GM18868 (cell line): ENCODE measurements at regions not wholly inside any gene's neighbourhood (a gene's known extent, or its start where the extent isn't known, plus 50 kb on each side); places are given as distances from the start of the nearest gene placed in this dataset.

Experiments
- ATAC-seq: cut with Tn5 transposase; IDR thresholded peaks from one replicate; pipeline ENCODE4 v1.9.1; 2021; ENCODE audit warnings: mild to moderate bottlenecking, moderate library complexity; ENCODE audit not compliant: unreplicated experiment

GRCh38 chr4:30924495-30924894, 204.3 kb downstream of the PCDH7 start:
- ATAC-seq: no peak

GRCh38 chr4:30929649-30930048, 209.5 kb downstream of the PCDH7 start:
- no peak for ATAC-seq

GRCh38 chr4:30930276-30930675, 210.1 kb downstream of the PCDH7 start:
- ATAC-seq: no peak

- no peak for ATAC-seq
These were observed 212.4 kb downstream of the PCDH7 start for GRCh38 chr4:30932581-30932980.

- no peak for ATAC-seq
These were observed 218.9 kb downstream of the PCDH7 start for GRCh38 chr4:30939069-30939468.

GRCh38 chr4:30939684-30940083, 219.5 kb downstream of the PCDH7 start:
- ATAC-seq: no peak

DNA sequence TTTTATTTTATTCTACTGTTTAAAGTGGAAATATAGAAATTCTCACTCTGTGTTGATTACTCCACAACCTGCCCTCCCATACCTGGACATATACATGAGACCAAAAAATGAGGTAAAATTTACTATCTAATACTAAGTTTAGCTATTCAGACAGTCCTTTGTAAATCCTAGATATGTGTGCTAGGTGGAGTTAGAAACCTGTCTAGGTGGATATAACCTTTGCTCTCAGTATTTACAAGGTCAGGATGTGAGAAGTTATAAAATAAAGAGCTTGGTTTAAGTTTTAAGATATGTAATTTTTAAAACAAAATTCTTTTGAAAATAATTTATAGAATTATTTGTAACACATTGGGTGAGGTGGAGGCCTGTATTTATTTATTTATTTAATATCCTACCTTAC, 221.5 kb downstream of the PCDH7 start:
- no peak for ATAC-seq

DNA sequence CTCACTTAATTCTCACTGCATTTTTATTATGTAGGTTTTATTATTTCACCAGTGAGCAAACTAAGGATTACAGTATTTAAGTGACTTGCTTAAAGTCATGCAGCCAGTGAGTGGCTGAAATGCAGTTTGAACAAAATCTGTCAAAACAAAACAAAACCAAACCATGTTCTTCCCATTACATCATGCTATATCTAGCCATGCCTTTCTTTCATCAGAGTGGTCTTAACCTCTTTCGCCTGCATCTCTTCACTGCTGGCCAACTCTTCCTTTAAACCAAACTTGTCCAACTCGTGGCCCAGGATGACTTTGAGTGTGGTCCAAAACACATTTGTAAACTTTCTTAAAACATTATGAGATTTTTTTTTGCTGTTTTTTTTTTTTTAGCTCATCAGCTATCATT, 223.2 kb downstream of the PCDH7 start:
- no peak for ATAC-seq

DNA sequence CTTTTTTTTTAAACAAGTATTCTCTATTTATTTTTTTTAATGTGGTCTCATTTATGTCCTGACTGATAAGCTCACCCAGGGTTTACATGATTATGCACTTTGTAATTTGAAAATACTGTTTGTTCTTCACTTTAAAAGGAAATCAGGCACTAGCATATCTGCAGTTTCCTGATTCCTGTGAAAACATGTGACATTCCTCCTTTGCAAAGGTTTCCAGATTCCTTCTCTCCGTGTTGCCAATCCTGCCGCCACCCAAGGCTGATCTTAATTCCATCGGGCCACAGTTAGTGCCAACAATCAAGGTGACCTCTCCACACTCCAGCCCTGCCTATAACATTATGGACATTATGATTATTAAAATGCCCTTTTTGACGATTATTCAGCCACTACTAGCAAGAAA, 225.4 kb downstream of the PCDH7 start:
- ATAC-seq: no peak

GRCh38 chr4:30946288-30946687, 226.1 kb downstream of the PCDH7 start:
- ATAC-seq: no peak

- no peak for ATAC-seq
These were observed 228.5 kb downstream of the PCDH7 start for GRCh38 chr4:30948653-30949052.

- ATAC-seq: no peak
These were observed 230.6 kb downstream of the PCDH7 start for GRCh38 chr4:30950737-30951136.

GRCh38 chr4:30952526-30953219, 232.5 kb downstream of the PCDH7 start:
- no peak for ATAC-seq

GRCh38 chr4:30953799-30954198, 233.6 kb downstream of the PCDH7 start:
- no peak for ATAC-seq

DNA sequence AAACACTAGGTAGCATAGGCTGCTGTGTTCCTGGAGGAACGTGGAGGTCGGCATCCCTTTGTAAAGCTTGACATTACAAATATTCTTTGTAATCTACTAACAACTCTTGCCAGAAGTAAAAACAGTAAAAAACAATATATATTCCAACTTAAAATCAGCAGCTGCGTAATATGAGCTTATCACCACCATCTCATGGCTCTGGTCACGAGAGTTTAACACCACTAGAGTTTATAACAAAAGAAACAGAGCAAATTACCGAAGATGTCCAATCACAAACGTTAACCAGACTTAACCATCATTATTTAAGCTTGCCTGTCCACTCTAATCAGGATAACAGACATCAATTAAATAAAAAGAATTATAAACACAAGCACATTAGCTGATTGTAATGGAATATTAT, 236.7 kb downstream of the PCDH7 start:
- no peak for ATAC-seq

- no peak for ATAC-seq
These were observed 237.5 kb downstream of the PCDH7 start for GRCh38 chr4:30957706-30958105.

DNA sequence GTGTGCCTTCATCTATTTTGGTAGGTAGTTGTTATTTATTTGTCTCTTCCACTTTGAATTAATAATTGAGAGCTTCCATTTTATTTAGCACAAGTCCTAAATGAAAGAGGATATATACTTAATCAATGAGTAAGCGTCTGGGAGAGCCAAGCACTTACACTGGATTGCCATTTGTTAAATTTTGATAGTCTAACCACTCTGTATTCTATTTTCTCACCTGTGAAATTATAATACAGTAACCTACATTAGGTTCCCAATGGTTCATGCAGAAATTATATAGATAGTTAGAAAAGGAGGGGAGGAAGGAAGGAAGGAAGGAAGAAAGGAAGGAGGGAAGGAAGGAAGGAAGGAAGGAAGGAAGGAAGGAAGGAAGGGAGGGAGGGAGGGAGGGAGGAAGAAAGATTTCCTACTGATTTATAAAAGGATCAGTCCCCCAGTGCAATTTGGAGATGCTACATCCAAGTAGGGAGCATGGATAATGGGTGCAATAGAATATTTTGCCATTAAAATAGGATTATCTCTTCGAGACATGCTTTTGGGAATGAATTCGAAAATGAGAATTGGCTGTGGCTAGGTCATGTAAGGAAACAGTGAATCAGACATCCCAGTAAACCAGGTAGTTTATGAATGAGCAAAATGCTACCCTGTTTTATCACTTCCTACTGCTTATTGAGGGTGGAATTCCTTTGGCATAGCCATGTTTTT, 239.8 kb downstream of the PCDH7 start:
- no peak for ATAC-seq

DNA sequence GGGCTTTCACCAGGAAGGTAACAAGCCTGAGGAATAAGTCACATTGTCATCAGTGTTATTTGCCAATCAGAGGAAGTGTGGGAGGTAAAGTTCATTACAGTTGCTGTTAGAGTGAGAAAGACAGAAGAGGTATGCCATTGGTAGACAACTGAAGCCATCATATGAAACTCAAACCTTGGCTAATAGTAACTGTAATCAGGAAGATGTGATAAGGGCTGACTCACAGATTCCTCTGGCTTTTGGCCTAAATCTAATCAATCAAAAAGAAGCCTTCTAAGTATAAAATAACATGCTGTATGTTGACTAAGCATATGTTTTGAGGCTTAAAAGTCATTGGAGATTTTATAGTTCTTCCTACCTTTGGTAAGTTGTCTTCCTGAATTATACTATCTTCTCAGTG, 242.8 kb downstream of the PCDH7 start:
- ATAC-seq: no peak

DNA sequence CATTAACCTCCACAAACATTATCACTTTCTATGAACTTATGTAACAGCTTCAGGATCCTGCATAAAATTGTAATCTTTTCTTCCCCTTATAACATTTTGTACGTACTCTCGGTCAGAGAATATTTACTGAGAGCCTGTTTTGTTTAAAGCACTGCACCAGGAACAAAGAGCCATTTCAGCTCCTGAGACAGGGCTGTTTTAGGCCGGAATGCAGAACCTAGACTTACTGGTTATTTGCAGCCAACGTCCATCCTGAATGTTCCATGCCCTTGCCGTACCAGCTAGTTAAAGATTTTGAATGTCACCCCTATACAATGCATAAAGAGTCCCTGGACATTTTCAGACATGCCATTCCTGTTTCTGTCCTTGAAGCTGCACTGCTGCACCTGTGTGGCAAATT, 248.8 kb downstream of the PCDH7 start:
- no peak for ATAC-seq

DNA sequence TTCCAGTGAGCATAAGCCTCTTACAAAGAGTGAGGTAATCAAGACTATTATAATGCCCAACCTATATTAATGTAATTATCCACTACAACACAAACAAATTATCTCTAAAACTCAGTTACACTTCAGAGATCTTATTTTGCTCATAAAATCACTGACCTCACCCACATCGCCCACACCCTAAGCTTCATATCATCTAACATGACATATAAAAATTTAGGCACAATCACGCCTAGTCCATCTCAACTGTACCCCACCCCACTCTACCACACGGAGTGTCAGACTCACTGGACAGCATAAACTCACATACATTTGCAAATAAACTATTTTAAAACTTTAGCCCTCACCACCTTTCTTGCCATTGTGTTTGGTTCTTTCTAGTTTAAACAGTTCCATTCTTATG, 252.4 kb downstream of the PCDH7 start:
- ATAC-seq: no peak

DNA sequence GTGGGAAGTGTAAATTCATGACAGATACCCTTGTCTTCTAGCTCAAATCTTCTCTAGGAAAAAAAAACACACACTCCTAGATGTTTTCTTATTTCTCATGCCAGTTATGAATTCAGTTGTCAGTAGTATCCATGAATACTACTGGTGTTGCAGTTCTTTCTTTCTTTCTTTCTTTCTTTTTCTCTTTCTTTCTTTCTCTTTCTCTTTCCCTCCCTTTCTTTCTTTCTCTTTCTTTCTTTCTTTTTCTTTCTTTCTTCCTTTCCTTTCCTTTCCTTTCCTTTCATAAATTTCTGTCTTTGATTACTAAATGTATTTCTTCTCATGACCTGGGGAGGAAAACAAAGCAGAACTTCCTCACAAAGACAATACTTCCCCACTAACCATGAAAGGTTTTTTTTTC, 253.8 kb downstream of the PCDH7 start:
- no peak for ATAC-seq

DNA sequence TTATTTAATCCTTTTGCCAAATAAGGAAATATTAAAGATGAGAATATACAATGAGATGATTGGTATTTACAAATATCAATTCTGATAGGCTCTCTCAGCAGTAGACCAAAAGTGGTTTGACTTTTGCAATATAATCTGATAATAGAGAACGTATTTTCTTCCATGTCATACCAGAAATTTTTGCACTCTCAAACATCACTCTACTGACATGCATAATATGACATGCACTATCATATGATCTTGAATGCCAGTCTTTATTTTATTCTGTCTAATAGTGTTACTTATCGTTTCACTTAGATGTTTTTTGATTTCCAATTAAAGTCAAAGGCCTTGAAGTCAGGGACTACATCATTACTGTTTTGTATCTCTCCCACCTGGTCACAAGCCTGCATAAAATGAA, 259.2 kb downstream of the PCDH7 start:
- no peak for ATAC-seq

- no peak for ATAC-seq
These were observed 269.3 kb downstream of the PCDH7 start for GRCh38 chr4:30989508-30989907.
